Ammon's horn (tissue), 1 donor: ENCODE measurements at regions not wholly inside any gene's neighbourhood (a gene's known extent, or its start where the extent isn't known, plus 50 kb on each side); places are given as distances from the start of the nearest gene placed in this dataset.
"Not testable (repeated sequence)": the region's sequence is repeated elsewhere in the genome, so short reads cannot be mapped to it uniquely, and the experiment has no call there.

Experiments
- DNase-seq: peaks from one replicate; pipeline ENCODE4 v3.0.0-alpha.2; 2016; ENCODE audit warnings: low spot score

GRCh38 chr21:13923175-13923574, 287.6 kb downstream of the LIPI start:
- not testable (repeated sequence) for DNase-seq

- not testable (repeated sequence) for DNase-seq
Observed at GRCh38 chr21:13921455-13921854, 289.3 kb downstream of the LIPI start.

GRCh38 chr21:13907385-13907784, 297.8 kb downstream of the POTED start:
- DNase-seq, result not testable (repeated sequence)

GRCh38 chr21:13896596-13897247, 287.1 kb downstream of the POTED start:
- not testable (repeated sequence) for DNase-seq

GRCh38 chr21:13893617-13894016, 284.0 kb downstream of the POTED start:
- DNase-seq, result not testable (repeated sequence)

GRCh38 chr21:13893025-13893424, 283.4 kb downstream of the POTED start:
- DNase-seq, result not testable (repeated sequence)

GRCh38 chr21:13892146-13892751, 282.7 kb downstream of the POTED start:
- not testable (repeated sequence) for DNase-seq

- not testable (repeated sequence) for DNase-seq
Observed at GRCh38 chr21:13889176-13889575, 279.6 kb downstream of the POTED start.

GRCh38 chr21:13883641-13884395, 274.2 kb downstream of the POTED start:
- not testable (repeated sequence) for DNase-seq

- DNase-seq, result not testable (repeated sequence)
Observed at GRCh38 chr21:13877503-13877902, 267.9 kb downstream of the POTED start.

- DNase-seq, result not testable (repeated sequence)
Observed at GRCh38 chr21:13876999-13877398, 267.4 kb downstream of the POTED start.

- not testable (repeated sequence) for DNase-seq
Observed at GRCh38 chr21:13874001-13874400, 264.4 kb downstream of the POTED start.

GRCh38 chr21:13854638-13855037, 245.1 kb downstream of the POTED start:
- no peak for DNase-seq

GRCh38 chr21:13850808-13851207, 241.2 kb downstream of the POTED start:
- DNase-seq, result not testable (repeated sequence)

- not testable (repeated sequence) for DNase-seq
Observed at GRCh38 chr21:13849489-13849888, 239.9 kb downstream of the POTED start.

- DNase-seq, result not testable (repeated sequence)
Observed at GRCh38 chr21:13846718-13847117, 237.1 kb downstream of the POTED start.

- DNase-seq, result not testable (repeated sequence)
Observed at GRCh38 chr21:13844574-13844973, 235.0 kb downstream of the POTED start.

- DNase-seq, result not testable (repeated sequence)
Observed at GRCh38 chr21:13843081-13843480, 233.5 kb downstream of the POTED start.

GRCh38 chr21:13827666-13828065, 218.1 kb downstream of the POTED start:
- not testable (repeated sequence) for DNase-seq

GRCh38 chr21:13827201-13827600, 217.6 kb downstream of the POTED start:
- DNase-seq, result no peak

- not testable (repeated sequence) for DNase-seq
Observed at GRCh38 chr21:13826511-13826910, 216.9 kb downstream of the POTED start.

- DNase-seq, result not testable (repeated sequence)
Observed at GRCh38 chr21:13825218-13825778, 215.7 kb downstream of the POTED start.
